ENCODE measurements at regions not wholly inside any gene's neighbourhood (a gene's known extent, or its start where the extent isn't known, plus 50 kb on each side); places are given as distances from the start of the nearest gene placed in this dataset.
"Not testable (repeated sequence)": the region's sequence is repeated elsewhere in the genome, so short reads cannot be mapped to it uniquely, and the experiment has no call there.

DNA sequence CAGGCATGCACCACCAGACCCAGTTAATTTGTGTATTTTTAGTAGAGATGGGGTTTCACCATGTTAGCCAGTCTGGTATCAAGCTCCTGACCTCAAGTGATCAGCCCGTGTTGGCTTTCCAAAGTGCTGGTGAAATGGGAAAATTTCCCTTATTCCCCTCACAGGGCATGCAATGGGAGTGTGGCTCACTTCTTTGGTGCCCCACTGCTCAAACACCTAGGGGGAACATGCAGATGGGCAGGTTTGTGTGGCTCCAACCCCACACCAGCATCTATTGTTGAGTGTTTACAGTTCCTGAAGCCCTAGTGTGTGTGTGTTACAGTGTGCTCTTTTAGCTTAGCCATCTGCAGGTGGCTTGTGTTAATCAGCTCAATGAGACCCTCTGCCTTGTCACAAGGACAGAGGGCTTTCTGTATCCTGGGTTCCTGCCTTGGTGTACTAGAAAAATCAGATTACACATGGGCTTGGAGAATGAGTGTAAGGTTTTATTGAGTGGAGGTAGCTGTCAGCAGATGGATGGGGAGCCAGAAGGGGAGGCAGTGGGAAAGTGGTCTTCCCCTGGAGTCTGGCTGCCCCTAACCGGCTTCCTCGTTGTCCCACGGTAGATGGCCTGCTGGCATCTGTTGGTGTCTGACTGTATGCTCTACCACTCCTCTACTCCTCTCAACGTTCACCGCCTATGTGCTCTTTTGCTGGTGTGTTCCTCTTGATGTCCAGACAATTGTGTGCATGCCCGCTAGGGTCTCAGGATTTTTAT, 248.1 kb upstream of the CBLB start:
- no peak for DNase-seq (ENCODE audit: low read depth in 2 of 2)

- DNase-seq (ENCODE audit: low read depth in 2 of 2), result no peak
Measured at GRCh38 chr3:106117490-106117858, 248.7 kb upstream of the CBLB start.

DNA sequence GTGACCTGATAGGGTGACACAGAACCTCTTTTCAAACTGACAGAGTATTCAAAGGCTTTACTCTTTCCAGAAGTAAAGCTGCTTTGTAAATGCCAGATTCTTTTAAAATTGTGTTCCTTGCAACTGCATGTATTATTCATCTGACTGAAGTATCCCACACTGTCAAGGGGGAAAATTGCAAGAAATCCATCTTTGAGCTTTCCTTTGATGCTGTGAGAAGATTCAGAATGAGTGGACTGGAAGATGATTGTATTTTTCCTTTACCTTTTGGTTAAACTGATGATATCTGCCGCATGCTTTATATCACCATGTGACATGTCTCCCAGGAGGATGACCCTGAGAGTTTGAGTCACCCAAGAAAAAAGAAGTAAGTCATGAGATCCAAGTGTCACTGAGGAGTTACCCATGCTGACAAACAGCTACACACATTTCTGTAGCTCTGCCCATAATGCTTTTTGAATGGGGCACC, 250.8 kb upstream of the CBLB start:
- no peak for DNase-seq (ENCODE audit: low read depth in 2 of 2)

DNA sequence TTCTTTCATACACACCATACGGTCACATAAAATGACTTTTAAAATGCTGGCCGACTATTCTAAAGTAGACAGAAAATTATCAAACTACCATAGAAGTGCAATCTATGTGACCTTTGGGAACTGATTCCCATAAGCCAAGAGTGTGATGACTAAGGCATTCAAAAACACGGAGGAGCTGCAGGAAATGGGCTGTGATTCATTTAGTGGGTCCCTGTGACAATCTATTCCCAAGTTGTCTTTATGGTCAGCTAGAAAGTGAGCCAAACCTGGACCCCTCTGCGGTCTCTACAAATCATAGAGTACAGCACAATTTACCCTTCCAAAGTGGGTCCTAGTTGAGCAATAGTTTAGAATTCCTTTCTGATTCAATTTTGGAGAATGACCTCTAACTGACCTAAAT, 251.5 kb upstream of the CBLB start:
- no peak for DNase-seq (ENCODE audit: low read depth in 2 of 2)

- peak in 1 of 2 donors; percentile 16 for DNase-seq (ENCODE audit: low read depth in 2 of 2)
Measured at GRCh38 chr3:106121491-106122289, 252.9 kb upstream of the CBLB start.

DNA sequence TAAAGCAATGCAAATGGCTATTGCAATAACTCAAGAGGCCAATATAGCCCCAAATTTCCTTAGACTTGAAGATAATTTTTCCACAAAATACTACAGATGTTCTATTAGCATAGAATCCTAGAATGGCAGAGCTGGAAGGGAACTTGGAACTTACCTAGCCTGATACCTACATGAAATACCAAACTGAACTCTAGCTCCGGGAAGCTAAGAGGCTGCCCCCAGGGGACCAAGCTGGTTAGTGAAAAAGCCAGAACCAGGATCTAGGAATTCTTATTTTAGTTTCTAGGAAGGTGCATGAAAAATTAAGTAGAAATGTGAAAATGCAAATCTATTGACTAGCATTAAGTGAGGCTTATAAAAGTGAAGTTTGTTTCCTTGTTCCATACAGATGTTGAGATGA, 256.0 kb upstream of the CBLB start:
- no peak for DNase-seq (ENCODE audit: low read depth in 2 of 2)

GRCh38 chr3:106125321-106125720, 256.5 kb upstream of the CBLB start:
- DNase-seq (ENCODE audit: low read depth in 2 of 2), result no peak

DNA sequence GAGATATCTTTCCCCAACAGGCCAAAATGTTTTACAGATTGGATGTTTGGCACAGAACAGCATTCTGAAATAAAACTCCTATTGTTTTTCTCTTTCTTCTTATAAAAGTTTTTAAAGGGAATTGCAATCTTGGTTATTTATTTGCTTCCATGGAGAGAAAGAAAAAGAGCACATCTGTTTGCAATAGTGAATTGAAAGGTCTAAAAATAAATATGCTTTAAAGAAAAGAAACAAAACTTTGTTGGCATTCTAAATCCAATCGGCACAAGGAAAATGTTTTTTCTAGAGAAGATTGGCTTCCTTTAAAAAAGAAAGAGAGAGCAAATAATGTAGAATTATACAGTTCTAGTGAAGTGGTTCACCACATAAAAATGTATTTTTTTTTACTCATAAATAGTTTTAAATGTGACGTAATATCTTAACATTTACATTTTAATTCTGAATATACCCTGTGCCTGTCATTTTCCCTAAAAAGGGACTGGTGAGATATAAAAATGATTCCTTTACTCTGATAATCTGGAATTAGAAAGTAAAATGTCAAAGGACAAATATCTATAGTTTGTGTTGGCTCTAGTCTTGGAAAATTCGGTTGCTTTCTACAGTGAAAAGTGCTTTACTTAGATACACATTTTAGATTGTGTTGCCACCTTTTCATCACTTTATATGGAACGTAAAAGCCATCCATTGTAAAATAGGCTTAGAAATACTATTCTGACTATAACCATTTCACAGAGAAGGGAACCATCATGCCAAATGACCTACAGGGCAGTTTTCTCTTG, 257.4 kb upstream of the CBLB start:
- DNase-seq (ENCODE audit: low read depth in 2 of 2), result peak in 1 of 2 donors; percentile 11

DNA sequence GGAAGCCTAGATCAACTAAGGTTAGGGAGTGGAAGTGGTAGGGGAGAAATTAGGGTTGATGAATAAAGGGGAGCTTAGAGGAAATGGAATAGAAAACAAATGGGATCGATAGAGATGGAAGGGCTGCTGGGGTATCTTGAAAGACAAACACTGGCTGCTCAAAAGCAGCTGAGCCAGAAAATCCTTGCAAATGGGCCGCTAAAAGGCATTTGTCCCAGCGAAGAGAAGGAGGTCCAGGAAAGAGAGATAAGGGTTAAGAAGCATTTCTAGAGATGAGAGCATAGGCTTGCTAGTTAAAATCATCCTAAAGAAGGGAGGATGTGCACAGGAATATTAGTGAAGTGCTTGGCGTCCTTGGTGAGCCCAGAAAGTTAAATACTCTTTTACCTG, 258.0 kb upstream of the CBLB start:
- no peak for DNase-seq (ENCODE audit: low read depth in 2 of 2)

DNA sequence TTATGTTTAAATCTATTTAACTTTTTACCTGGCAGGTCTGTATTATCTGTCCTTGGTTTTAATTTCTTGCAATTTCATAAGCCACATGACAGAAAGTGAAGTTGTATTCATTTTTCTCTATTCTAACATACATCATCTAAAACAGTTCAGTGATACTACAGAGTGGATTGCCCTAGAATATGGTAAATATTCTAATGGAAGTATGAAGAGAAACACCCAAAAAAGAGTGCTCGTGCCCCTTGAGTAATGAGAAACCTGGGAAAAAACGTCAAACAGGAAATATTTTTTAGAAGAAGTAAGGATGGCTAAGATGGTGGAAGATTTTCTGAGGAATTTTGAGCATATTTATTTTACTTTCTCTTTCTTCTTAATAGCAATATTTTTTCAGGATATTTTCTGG, 261.1 kb upstream of the CBLB start:
- no peak for DNase-seq (ENCODE audit: low read depth in 2 of 2)

DNA sequence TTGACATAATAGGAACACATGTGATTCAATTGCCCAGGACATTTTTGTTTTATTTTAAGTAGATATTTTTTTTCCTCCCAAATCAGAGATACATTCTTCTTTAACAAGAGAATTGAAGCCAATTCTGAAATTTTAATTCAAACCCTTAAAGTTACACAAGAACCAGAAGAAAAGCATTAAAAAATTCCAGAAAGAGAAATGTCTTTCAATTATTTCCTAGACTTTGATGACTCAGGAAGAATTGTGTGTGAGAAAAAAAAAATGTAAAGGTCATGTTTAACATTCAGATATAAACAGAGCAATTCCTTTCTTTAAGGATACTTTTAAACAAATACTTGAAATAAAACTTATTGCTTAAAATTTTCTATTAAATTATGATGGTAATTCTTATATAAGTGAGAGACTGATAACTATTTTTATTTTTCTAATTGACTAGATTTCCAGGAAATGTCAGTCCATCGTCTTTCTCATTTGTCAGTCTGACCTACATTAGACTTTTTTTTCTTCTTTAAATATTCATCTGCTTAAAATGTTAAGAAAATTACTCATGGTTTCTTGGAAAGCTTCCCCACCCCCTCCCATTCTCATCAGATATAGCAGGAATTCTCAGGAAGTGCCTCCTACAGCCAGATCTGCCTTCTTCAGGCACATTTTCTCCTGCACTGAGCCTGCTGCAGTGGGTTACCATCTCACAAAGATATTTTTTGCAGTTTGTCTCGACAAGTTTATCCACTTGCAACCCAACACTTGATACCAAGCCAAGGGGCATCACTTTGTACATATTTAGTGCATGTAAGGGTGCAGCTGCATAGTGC, 261.8 kb upstream of the CBLB start:
- peak in 1 of 2 donors; percentile 18 for DNase-seq (ENCODE audit: low read depth in 2 of 2)

DNA sequence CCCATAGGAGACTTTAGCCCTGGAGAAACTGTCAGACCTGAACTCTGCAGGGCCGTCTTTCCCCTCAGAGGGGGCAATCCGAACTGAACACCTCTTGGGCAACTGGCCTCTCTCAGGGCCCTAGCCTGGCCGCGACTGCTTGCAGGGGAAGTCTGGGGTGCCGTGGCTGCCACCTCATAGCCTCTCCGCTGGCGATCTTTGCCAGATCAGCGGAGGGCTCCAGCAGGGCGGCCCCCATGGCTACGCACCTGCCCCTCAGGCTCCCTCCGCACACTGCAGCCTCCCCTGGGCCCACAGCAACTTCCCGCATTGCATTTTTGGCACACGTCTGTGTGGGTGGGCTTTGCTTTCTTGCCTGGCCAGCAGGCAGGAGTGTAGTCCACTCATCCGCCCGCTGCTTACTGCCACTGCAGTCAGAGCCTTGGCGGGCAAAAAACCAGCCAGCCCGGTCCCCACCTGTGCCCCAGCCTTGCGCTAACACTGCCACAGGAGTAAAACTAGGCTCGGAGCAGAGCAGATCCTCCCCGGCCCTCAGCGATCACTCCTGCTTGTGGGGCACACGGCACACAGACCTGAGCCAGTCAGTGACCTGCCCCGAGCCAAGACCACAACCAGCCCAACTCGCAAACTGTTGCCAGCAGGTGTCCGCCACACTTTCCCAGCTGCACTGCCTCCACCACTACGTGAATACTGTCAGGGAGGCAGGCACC, 266.8 kb upstream of the CBLB start:
- no peak for DNase-seq (ENCODE audit: low read depth in 2 of 2)

- DNase-seq (ENCODE audit: low read depth in 2 of 2), result no peak
Measured at GRCh38 chr3:106139826-106140225, 271.0 kb upstream of the CBLB start.

DNA sequence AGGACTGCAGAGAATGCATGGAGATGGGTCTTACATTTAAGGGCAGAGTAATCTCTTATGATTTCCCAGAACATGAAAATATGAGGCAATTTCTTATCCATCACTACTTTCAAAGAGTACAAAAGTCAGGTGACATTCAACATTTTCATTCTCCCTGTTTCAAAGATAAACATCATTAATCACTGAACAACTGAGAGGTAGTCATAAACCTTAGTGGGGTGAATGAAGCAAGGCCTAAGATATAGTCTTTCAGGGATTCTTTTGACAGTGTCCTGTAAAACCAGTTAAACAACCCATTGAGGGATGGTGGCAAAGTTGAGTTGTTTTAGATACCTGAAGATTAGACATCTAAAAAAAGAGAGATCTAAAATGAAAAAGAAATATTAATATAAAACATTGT, 271.6 kb upstream of the CBLB start:
- DNase-seq (ENCODE audit: low read depth in 2 of 2), result no peak

DNA sequence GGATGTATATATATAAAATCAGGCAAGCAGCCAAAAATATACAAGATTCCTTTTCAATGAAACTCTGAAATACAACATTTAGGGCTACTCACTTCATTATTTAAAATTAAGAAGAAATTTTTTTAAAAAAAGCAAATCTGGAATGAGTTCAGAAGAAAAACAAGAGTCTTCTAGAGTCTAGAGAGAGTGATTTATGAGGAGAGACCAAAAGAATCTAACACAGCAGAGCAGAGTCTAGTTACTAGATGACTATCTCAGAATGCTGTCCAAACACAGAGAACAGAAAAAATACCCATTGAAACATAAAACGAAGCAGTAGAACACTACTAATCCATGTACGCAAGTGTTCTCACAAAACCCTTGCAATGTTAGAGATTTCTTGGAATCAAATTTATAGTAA, 275.2 kb upstream of the CBLB start:
- DNase-seq (ENCODE audit: low read depth in 2 of 2), result no peak

GRCh38 chr3:106148440-106149082, 279.7 kb upstream of the CBLB start:
- not testable (repeated sequence) for DNase-seq (ENCODE audit: low read depth in 2 of 2)

- DNase-seq (ENCODE audit: low read depth in 2 of 2), result no peak
Measured at GRCh38 chr3:106157411-106157810, 288.6 kb upstream of the CBLB start.

GRCh38 chr3:106160396-106160795, 291.6 kb upstream of the CBLB start:
- DNase-seq (ENCODE audit: low read depth in 2 of 2), result no peak

GRCh38 chr3:106161246-106161645, 292.4 kb upstream of the CBLB start:
- DNase-seq (ENCODE audit: low read depth in 2 of 2), result no peak

GRCh38 chr3:106167728-106168127, 298.9 kb upstream of the CBLB start:
- DNase-seq (ENCODE audit: low read depth in 2 of 2), result no peak
